Activated CD4-positive, CD25-positive, alpha-beta regulatory T cell (primary cell): ENCODE measurements at regions not wholly inside any gene's neighbourhood (a gene's known extent, or its start where the extent isn't known, plus 50 kb on each side); places are given as distances from the start of the nearest gene placed in this dataset.
"Not testable (repeated sequence)": the region's sequence is repeated elsewhere in the genome, so short reads cannot be mapped to it uniquely, and the experiment has no call there.

ENCODE experiments used
- DNase-seq, 4 experiments: peaks; one replicate each; lab custom pipeline; 2025; lab: John Stamatoyannopoulos, UW

DNA sequence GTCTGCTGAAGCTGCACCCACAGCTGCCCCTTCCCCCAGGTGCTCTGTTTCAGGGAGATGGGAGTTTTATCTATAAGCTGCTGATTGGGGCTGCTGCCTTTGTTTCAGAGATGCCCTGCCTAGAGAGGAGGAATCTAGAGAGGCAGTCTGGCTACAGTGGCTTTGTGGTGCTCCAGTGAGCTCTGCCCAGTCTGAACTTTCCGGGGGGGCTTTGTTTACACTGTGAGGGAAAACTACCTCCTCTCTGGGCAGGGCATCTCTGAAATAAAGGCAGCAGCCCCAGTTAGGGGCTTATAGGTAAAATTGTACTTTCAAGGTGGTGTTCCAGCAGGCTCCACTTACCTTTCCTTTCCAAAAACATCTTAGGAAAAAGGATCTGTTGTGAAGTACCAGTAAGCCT is 242.2 kb downstream of the SPRY1 start:
- no peak for DNase-seq

GRCh38 chr4:123640271-123640670 is 243.7 kb downstream of the SPRY1 start:
- no peak for DNase-seq

- DNase-seq: no peak
Observed at GRCh38 chr4:123640824-123641223, 244.2 kb downstream of the SPRY1 start.

GRCh38 chr4:123643691-123644090 is 247.1 kb downstream of the SPRY1 start:
- DNase-seq: no peak

DNA sequence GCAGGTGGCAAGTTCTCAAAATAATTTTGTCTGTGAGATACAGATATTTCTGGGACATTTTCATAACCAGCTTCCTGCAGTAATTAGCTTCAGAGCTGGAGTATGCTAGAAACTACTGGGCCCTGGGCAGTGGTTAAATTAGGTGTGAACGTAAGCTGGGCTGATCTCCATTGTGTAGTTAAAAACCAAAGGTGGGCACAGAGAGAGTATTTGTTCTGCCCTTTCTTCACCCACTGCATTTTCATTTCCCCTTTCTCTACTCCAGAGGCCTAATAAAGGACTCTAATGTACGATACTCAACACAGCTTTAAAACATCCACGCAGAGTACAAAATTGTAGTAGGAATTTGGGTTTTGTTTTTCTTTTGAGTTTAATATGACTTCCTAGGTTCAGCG is 252.7 kb downstream of the SPRY1 start:
- DNase-seq: no peak

GRCh38 chr4:123649645-123650391 is 253.2 kb downstream of the SPRY1 start:
- DNase-seq: no peak

- no peak for DNase-seq
Observed at GRCh38 chr4:123651066-123651465, 254.5 kb downstream of the SPRY1 start.

DNA sequence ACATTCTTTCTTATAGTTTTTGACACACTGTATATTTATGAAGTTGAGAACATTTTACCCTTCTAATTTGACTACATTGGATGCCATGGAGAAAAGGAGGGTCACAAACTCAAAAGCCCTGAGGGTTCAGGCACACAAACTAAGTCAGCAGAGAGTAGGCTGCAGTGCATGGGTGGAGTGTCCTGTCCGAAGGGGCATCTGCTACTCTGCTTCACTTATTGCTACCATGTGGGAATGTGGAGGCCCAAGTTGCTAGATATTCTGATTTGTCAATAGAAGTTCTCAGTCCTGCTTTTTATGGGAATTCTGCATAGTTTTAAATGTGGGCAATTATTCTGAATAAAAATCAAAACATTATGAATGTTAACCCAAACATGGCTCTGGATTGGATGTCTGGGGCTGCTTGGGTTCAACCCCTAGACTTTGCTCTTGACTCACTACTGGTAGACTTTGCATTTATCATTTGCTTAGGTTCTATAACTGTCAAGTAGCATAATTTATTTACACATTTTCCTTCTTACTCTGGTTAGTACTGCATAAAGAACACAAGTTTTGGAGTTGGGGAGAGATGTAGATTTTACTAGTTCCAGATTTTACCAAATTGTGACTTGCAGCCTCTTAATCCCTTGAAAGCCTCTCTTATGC is 255.1 kb downstream of the SPRY1 start:
- DNase-seq: no peak

GRCh38 chr4:123652476-123652875 is 255.9 kb downstream of the SPRY1 start:
- DNase-seq: no peak

GRCh38 chr4:123653236-123653635 is 256.6 kb downstream of the SPRY1 start:
- no peak for DNase-seq

DNA sequence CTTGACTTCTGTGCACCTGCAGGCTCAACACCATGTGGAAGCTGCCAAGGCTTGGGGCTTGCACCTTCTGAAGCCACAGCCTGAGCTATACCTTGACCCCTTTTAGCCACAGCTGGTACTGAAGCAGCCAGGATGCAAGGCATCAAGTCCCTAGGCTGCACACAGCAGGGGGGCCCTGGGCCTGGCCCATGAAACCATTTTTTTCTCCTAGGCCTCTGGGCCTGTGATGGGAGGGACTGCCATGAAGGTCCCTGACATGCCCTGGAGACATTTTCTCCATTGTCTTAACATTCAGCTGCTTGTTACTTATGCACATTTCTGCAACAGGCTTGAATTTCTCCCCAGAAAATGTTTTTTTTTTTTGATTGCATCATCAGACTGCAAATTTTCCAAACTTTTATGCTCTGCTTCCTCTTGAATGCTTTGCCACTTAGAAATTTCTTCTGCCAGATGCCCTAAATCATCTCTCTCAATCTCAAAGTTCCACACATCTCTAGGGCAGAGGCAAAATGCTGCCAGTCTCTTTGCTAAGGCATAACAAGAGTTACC is 260.2 kb downstream of the SPRY1 start:
- DNase-seq: not testable (repeated sequence)

- DNase-seq: not testable (repeated sequence)
Observed at GRCh38 chr4:123657606-123658005, 261.0 kb downstream of the SPRY1 start.

GRCh38 chr4:123659262-123659661 is 262.7 kb downstream of the SPRY1 start:
- DNase-seq: no peak

DNA sequence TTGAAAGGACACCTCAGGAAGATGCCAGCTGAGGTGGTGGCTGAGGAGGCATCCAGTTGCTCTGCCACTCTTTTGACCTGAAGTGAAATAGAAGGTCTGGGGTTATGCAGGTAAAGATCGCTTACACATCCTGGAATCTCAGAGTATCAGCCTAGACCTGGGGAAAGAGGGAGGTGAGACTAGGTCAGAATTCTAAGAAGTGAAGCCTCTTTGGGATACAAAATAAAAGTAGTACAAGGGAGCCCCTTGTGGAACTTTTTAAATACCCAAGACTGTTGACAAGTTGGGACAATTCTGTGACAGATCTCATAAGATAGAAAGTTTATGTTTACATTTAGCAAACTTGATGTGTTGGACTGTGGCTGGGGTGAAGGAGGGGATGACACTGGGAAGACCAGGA is 263.1 kb downstream of the SPRY1 start:
- DNase-seq: no peak

DNA sequence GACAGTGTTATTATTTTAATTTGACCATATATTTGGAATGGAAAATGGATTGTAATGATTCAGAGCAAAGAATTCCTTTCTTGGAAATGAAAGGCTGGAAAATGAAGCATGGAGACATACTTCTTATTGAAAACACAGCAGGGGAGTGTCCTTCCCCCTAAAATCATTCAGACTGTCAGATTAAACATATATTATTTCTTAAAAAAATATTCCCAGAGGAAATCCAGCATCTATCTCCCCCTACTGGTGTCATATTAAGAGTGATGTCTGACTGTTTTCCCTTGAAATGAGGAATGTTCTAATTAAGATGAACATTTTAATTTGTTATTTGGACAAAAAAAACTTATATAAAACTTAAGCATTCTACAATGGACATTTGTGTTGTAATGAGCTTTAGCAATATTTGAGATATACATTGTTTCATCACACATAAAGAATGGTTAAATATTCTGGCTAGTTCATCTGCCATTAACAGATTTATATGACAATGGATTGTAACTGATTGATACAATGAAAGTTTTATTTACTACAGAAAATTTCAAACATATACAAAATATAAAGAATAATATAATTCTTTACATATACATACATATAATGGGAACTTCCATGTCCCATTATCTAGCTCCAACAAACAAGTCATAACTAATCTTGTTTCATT is 264.6 kb downstream of the SPRY1 start:
- no peak for DNase-seq

DNA sequence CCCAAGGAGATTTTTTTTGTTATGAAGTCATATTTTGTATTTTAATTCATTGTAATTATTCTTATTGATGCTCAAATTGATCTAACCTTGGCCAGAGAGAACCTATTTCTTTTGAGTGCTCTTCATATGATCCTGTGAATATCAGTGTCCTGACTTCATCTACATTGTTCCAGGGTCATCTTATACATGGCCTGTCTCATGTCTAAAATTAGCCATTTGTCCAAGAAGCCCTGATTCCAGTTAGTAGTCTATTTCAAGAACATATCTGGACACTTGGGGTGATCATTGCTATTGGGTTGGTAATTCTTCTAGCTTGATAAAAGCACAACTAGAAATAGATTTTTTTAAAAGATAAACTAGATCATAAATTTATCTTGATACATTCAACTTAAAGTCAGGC is 266.2 kb downstream of the SPRY1 start:
- no peak for DNase-seq

GRCh38 chr4:123666486-123666885 is 269.9 kb downstream of the SPRY1 start:
- no peak for DNase-seq

GRCh38 chr4:123667496-123667895 is 270.9 kb downstream of the SPRY1 start:
- no peak for DNase-seq

DNA sequence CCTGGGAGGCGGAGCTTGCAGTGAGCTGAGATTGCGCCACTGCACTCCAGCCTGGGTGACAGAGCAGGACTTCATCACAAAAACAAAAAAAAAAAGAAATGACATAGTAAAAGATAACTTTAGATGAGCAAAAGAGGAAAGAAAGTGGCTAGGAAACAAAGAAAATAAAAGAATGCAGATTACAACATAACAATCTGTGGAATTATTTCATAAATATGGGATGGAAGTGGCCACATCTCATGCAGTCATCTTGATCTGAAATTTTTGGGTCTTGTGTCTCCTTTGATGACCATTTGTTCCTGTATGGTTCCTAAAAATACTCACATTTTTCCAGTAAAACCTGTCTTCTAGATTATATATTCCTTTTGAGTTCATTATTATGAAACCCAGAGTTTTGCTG is 271.4 kb downstream of the SPRY1 start:
- DNase-seq: no peak

GRCh38 chr4:123671636-123672404 is 275.2 kb downstream of the SPRY1 start:
- no peak for DNase-seq

GRCh38 chr4:123672987-123673386 is 276.4 kb downstream of the SPRY1 start:
- DNase-seq: no peak

DNA sequence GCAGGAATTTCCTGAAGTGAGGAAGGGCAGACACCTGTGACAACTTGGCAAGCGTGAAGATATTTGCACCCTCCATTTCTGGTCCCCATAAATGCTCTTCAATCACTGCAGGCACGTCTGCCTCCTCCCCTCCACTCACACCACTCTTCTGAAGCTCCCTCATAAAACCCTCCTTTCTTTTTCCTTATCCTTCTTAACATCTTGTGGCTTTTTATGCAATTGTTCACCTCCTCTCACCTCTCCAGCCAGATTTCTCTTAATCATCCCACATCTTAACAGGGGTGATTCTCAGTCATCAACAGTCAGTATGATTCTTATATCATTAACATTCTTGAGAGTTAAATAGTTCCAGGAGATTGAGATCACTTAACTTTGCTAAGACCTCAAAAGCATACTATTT is 277.4 kb downstream of the SPRY1 start:
- DNase-seq: no peak
